Karpas-422 (cell line): ENCODE measurements at regions not wholly inside any gene's neighbourhood (a gene's known extent, or its start where the extent isn't known, plus 50 kb on each side); places are given as distances from the start of the nearest gene placed in this dataset.

Source experiments
- DNase-seq: peaks from one replicate; pipeline ENCODE4 v3.0.0-alpha.2; 2015
- H2AFZ ChIP-seq: fragments of 200-600 bp; sonication (generic); 2 replicates; pipeline ENCODE4 v1.6.1; 2014; ENCODE audit warnings: antibody characterized with exemption, low read length, mixed read lengths
- H3K27ac ChIP-seq: fragments of 200-600 bp; sonication (generic); 2 replicates; pipeline ENCODE4 v1.5.1; 2014; ENCODE audit warnings: mild to moderate bottlenecking, low read length, moderate library complexity
- H3K27me3 ChIP-seq: fragments of 200-600 bp; sonication (generic); 2 replicates; pipeline ENCODE4 v1.6.1; 2014; ENCODE audit warnings: low read length, mixed read lengths
- H3K36me3 ChIP-seq: fragments of 200-600 bp; sonication (generic); 2 replicates; pipeline ENCODE4 v1.6.1; 2014; ENCODE audit warnings: low read length, mixed read lengths; ENCODE audit not compliant: insufficient read depth
- H3K4me1 ChIP-seq: fragments of 200-600 bp; sonication (generic); 2 replicates; pipeline ENCODE4 v1.6.1; 2014; ENCODE audit warnings: mild to moderate bottlenecking, low read length, mixed read lengths
- H3K4me2 ChIP-seq: fragments of 200-600 bp; sonication (generic); 2 replicates; pipeline ENCODE4 v1.6.1; 2014; ENCODE audit warnings: low read length, low read depth, mild to moderate bottlenecking; ENCODE audit not compliant: poor library complexity, severe bottlenecking
- H3K4me3 ChIP-seq: fragments of 200-600 bp; sonication (generic); 2 replicates; pipeline ENCODE4 v1.5.1; 2014; ENCODE audit warnings: mild to moderate bottlenecking, antibody characterized with exemption, low read length, mixed read lengths
- H3K79me2 ChIP-seq: fragments of 200-600 bp; sonication (generic); 2 replicates; pipeline ENCODE4 v1.6.1; 2014; ENCODE audit warnings: mild to moderate bottlenecking, low read length, mixed read lengths
- H3K9ac ChIP-seq: fragments of 200-600 bp; sonication (generic); 2 replicates; pipeline ENCODE4 v1.6.0; 2014; ENCODE audit warnings: low read length
- H3K9me2 ChIP-seq: fragments of 200-600 bp; sonication (generic), shearing (Covaris generic); replicated peaks from 2 replicates; pipeline ENCODE4 v1.6.0; 2014; ENCODE audit warnings: mild to moderate bottlenecking, low read length, moderate library complexity; ENCODE audit not compliant: insufficient read depth
- H3K9me3 ChIP-seq: fragments of 300-700, 200-600 bp; sonication (generic); 2 replicates; pipeline ENCODE4 v1.6.1; 2014; ENCODE audit warnings: low read length, mixed read lengths
- H4K20me1 ChIP-seq: fragments of 200-600 bp; sonication (generic); 2 replicates; pipeline ENCODE4 v1.6.1; 2014; ENCODE audit warnings: mild to moderate bottlenecking, antibody characterized with exemption, low read length, low read depth; ENCODE audit not compliant: insufficient read depth

DNA sequence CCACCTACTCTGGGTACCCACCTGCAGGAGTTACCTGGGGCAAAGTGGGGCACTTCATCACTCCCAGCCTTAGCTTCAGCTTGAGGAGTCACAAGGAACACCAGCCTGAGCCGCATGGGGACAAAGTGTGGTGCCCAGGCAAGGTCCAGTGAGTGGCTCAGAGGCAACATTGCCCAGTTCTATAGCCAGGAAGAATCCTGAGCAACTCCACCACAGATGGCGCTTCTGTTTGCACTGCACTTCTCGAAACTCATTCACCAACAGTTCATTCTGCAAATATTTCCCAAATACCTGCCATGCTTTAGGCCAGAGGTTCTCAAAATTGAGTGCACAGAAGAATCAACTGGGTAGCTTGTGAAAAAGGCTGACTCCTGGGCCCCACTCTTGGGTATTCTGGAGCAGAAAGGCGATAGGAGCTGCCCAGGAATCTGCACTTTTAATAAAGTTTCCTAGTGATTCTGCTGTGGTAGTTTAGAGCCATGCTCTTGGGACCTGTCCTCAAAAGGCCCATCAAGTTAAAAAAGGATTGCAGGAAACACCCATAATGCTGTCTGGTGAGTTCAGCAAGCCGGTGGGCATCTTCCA is 83.1 kb downstream of the VEGFA start:
- H3K4me3 ChIP-seq: no peak overlapping the region
- H4K20me1 ChIP-seq: no peaks in the 10 kb centered on the region
- H3K9me3 ChIP-seq: no peaks in the 10 kb centered on the region
- peaks cover 7% of the 10 kb centered on the region for H3K4me1 ChIP-seq
- H2AFZ ChIP-seq: no peak overlapping the region
- no peak for DNase-seq
- H3K79me2 ChIP-seq: no peaks in the 10 kb centered on the region
- no peaks in the 10 kb centered on the region for H3K9me2 ChIP-seq
- H3K27me3 ChIP-seq: no peaks in the 10 kb centered on the region
- H3K36me3 ChIP-seq: no peaks in the 10 kb centered on the region
- no peak overlapping the region for H3K4me2 ChIP-seq
- H3K27ac ChIP-seq: no peak overlapping the region
- no peak overlapping the region for H3K9ac ChIP-seq

- Histone ChIP-seq H4K20me1 (no peaks in the 10 kb centered on the region), H2AFZ (no peak overlapping the region), H3K36me3 (no peaks in the 10 kb centered on the region), H3K4me2 (no peak overlapping the region), H3K4me1 (peaks cover 7% of the 10 kb centered on the region), H3K9me2 (no peaks in the 10 kb centered on the region), H3K79me2 (no peaks in the 10 kb centered on the region), H3K27ac (no peak overlapping the region), H3K27me3 (no peaks in the 10 kb centered on the region), H3K4me3 (no peak overlapping the region), H3K9ac (no peak overlapping the region), H3K9me3 (no peaks in the 10 kb centered on the region)
- no peak for DNase-seq
Observed at GRCh38 chr6:43852350-43852864, 82.4 kb downstream of the VEGFA start.

DNA sequence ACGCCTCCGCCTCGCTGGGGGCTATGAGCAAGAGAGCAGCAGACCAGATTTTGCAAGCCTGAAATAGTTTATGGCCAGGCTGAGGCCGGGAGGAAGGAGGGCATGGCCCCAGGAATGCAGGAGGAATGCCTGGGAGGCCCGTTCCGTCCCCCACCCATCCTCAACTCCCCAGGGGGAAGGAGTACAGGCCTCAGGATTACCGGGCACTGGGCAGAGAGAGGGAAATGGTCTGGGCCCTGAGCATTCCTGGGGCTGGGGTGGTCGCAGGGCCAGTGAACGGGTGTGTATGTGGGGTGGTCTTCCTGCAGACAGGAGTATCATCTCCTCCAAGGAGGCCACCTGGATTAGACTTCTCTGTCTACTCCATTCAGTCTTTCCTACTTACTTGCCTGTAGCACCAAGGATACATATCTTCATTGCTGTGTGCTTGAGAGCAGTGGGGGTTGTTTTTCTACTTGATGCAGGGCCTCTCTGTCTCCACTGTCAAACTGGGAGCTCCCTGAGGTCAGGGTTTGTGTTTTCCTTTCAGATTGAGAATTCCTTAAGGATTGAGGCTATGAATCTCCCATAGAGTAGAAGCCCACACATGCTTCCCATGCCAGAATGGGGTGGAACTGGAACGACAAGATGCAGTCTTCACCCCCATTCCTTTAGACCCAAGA is 81.3 kb downstream of the VEGFA start:
- H3K4me1 ChIP-seq: no peaks in the 10 kb centered on the region
- no peak overlapping the region for H3K4me3 ChIP-seq
- no peaks in the 10 kb centered on the region for H4K20me1 ChIP-seq
- H3K79me2 ChIP-seq: no peaks in the 10 kb centered on the region
- H3K27me3 ChIP-seq: no peaks in the 10 kb centered on the region
- H3K27ac ChIP-seq: no peak overlapping the region
- H3K9me3 ChIP-seq: no peaks in the 10 kb centered on the region
- H2AFZ ChIP-seq: no peak overlapping the region
- no peaks in the 10 kb centered on the region for H3K36me3 ChIP-seq
- no peaks in the 10 kb centered on the region for H3K9me2 ChIP-seq
- H3K9ac ChIP-seq: no peak overlapping the region
- DNase-seq: no peak
- H3K4me2 ChIP-seq: no peak overlapping the region

- no peaks in the 10 kb centered on the region for H3K27me3 ChIP-seq
- H3K9ac ChIP-seq: no peak overlapping the region
- H3K36me3 ChIP-seq: no peaks in the 10 kb centered on the region
- no peak overlapping the region for H3K4me2 ChIP-seq
- H4K20me1 ChIP-seq: no peaks in the 10 kb centered on the region
- no peak overlapping the region for H2AFZ ChIP-seq
- no peaks in the 10 kb centered on the region for H3K9me3 ChIP-seq
- no peaks in the 10 kb centered on the region for H3K79me2 ChIP-seq
- DNase-seq: no peak
- H3K4me3 ChIP-seq: no peak overlapping the region
- no peak overlapping the region for H3K27ac ChIP-seq
- no peaks in the 10 kb centered on the region for H3K4me1 ChIP-seq
- no peaks in the 10 kb centered on the region for H3K9me2 ChIP-seq
Observed at GRCh38 chr6:43850314-43851203, 80.5 kb downstream of the VEGFA start.

GRCh38 chr6:43849844-43850243 is 79.8 kb downstream of the VEGFA start:
- Histone ChIP-seq H3K27ac (no peak overlapping the region), H3K4me1 (no peaks in the 10 kb centered on the region), H3K9ac (no peak overlapping the region), H3K9me2 (no peaks in the 10 kb centered on the region), H4K20me1 (no peaks in the 10 kb centered on the region), H3K4me2 (no peak overlapping the region), H3K27me3 (no peaks in the 10 kb centered on the region), H3K36me3 (no peaks in the 10 kb centered on the region), H3K79me2 (no peaks in the 10 kb centered on the region), H3K4me3 (no peak overlapping the region), H2AFZ (no peak overlapping the region), H3K9me3 (no peaks in the 10 kb centered on the region)
- DNase-seq: no peak

- Histone ChIP-seq H3K9ac (no peak overlapping the region), H3K4me3 (no peak overlapping the region)
Observed at GRCh38 chr6:43848671-43849391, 78.8 kb downstream of the VEGFA start.

GRCh38 chr6:43847741-43848630 is 78.0 kb downstream of the VEGFA start:
- H3K4me1 ChIP-seq: no peaks in the 10 kb centered on the region
- H3K9me2 ChIP-seq: no peaks in the 10 kb centered on the region
- H4K20me1 ChIP-seq: no peaks in the 10 kb centered on the region
- H3K27ac ChIP-seq: no peak overlapping the region
- no peaks in the 10 kb centered on the region for H3K9me3 ChIP-seq
- no peak overlapping the region for H3K4me2 ChIP-seq
- H3K79me2 ChIP-seq: no peaks in the 10 kb centered on the region
- H2AFZ ChIP-seq: no peak overlapping the region
- no peaks in the 10 kb centered on the region for H3K36me3 ChIP-seq
- no peak overlapping the region for H3K4me3 ChIP-seq
- no peak for DNase-seq
- H3K9ac ChIP-seq: no peak overlapping the region
- no peaks in the 10 kb centered on the region for H3K27me3 ChIP-seq

More at GRCh38 chr6:43848671-43849391, 78.8 kb downstream of the VEGFA start:
- Histone ChIP-seq H3K4me1 (no peaks in the 10 kb centered on the region), H2AFZ (no peak overlapping the region), H3K36me3 (no peaks in the 10 kb centered on the region), H4K20me1 (no peaks in the 10 kb centered on the region), H3K4me2 (no peak overlapping the region), H3K27ac (no peak overlapping the region), H3K79me2 (no peaks in the 10 kb centered on the region), H3K27me3 (no peaks in the 10 kb centered on the region), H3K9me3 (no peaks in the 10 kb centered on the region), H3K9me2 (no peaks in the 10 kb centered on the region)
- no peak for DNase-seq
